ENCODE measurements at regions not wholly inside any gene's neighbourhood (a gene's known extent, or its start where the extent isn't known, plus 50 kb on each side); places are given as distances from the start of the nearest gene placed in this dataset.

DNA sequence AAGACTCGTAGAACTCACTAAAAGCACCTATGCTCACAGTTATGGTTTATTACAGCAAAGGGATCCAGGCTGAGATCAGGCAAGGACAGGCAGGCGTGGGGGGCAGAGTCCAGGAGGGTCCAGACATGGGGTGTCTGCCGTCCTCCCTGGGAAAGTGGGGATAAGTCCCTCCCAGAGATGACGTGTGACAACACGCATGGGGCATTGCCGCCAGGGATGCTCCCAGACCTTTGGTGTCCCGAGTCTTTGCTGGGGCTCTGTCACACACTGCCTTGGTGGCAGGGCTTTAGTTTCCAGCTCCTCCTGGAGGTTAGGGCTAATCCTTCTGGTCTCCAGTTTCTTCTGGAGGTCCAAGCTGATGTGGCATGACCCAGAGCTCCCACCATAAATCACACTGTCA is 226.7 kb downstream of the CTTN start:
- no peak for DNase-seq (ENCODE audit: low read depth in 2 of 2)
- H3K4me3 ChIP-seq (replicated peaks in 1 of 2; ENCODE audit: low read depth in 2 of 2, low read length in 2 of 2) = no peak overlapping the region
- TF ChIP-seq CTCF (IDR thresholded peaks at IDR 0.05; ENCODE audit: low read depth, low read length) = no peak

DNA sequence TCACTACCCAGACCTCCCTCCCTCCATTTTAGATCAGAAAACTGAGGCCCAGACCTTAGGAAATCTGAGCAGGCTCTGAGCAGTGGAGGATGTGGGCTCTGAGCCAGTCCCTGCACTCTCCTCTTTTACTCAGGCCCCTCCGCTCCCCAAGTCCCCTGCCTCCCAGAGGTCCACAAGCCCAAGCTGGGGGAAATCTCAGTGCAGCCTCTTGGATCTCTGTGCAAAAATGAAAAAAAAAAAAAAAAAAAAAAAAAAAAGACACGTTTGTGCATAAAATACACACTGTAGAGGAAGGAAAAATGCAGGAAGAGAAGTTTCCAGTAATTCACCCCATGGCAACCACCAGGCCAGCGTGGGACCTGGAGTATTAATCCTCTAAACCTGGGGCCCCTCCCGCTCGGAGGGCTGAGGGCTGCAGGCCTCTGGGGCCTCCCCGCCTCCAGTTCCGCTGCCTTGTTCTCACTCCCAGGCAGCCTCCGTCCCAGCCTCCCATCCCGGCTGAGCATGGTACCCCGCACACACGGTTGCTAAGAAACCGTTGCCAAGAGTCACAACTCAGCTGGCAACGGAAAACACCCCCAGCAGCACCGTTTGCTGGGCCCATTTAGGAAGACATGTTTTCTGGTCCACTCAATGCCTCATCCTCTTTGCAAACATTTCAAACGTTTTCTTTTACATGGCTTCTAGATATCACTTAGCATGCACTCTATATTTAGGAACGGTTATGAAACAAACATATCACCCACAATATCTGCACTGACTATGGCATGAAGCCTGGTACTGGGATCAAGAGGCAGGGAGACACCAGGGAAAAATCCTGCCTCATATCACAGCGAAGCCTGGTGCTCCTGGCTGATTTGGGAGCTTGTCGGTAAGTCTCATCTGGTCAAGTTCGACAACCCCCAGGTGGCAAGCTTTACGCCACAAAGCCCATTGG is 227.5 kb downstream of the CTTN start:
- DNase-seq (ENCODE audit: low read depth in 2 of 2) = no peak
- TF ChIP-seq CTCF (IDR thresholded peaks at IDR 0.05; ENCODE audit: low read depth, low read length) = no peak
- H3K4me3 ChIP-seq (replicated peaks in 1 of 2; ENCODE audit: low read depth in 2 of 2, low read length in 2 of 2) = no peak overlapping the region

DNA sequence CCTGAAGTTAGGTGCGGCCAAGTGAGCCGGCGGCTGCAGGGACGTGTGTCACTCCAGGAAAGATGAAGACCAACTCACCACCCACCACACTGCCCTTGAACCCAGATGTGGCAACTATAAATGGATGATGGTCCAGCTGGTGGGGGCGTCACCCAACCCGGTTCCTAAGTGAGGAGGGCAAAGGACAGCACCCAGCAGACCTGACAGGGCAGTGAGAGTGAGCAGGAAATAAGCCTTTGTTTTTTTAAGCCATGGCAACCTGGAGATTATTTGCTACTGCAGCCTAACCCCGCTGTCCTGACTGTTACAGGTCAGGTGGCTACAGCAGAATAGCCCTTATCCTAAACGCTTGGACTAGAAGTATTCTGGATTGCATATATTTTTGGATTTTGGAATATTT is 228.9 kb downstream of the CTTN start:
- no peak overlapping the region for H3K4me3 ChIP-seq (replicated peaks in 1 of 2; ENCODE audit: low read depth in 2 of 2, low read length in 2 of 2)
- no peak for TF ChIP-seq CTCF (IDR thresholded peaks at IDR 0.05; ENCODE audit: low read depth, low read length)
- no peak for DNase-seq (ENCODE audit: low read depth in 2 of 2)

GRCh38 chr11:70628176-70628854 is 230.0 kb downstream of the CTTN start:
- no peak for TF ChIP-seq CTCF (IDR thresholded peaks at IDR 0.05; ENCODE audit: low read depth, low read length)
- no peak for DNase-seq (ENCODE audit: low read depth in 2 of 2)
- H3K4me3 ChIP-seq (replicated peaks in 1 of 2; ENCODE audit: low read depth in 2 of 2, low read length in 2 of 2) = no peak overlapping the region

GRCh38 chr11:70628855-70629844 is 230.8 kb downstream of the CTTN start:
- no peak overlapping the region for H3K4me3 ChIP-seq (replicated peaks in 1 of 2; ENCODE audit: low read depth in 2 of 2, low read length in 2 of 2)
- TF ChIP-seq CTCF (IDR thresholded peaks at IDR 0.05; ENCODE audit: low read depth, low read length) = no peak
- DNase-seq (ENCODE audit: low read depth in 2 of 2) = peak in 1 of 2 donors; percentile 38

- no peak overlapping the region for H3K4me3 ChIP-seq (replicated peaks in 1 of 2; ENCODE audit: low read depth in 2 of 2, low read length in 2 of 2)
- TF ChIP-seq CTCF (IDR thresholded peaks at IDR 0.05; ENCODE audit: low read depth, low read length) = no peak
- no peak for DNase-seq (ENCODE audit: low read depth in 2 of 2)
Observed at GRCh38 chr11:70630068-70630467, 231.7 kb downstream of the CTTN start.

Data from cardiac fibroblast (primary cell).